Activated CD8-positive, alpha-beta memory T cell treated with anti-CD3 and anti-CD28 coated beads, Interleukin-2, amount 50 U/mL, for 48 hours (primary cell): ENCODE measurements at regions not wholly inside any gene's neighbourhood (a gene's known extent, or its start where the extent isn't known, plus 50 kb on each side); places are given as distances from the start of the nearest gene placed in this dataset.
"Not testable (repeated sequence)": the region's sequence is repeated elsewhere in the genome, so short reads cannot be mapped to it uniquely, and the experiment has no call there.

Experiments used
- DNase-seq: peaks from one replicate; pipeline ENCODE4 v3.0.0-alpha.2; 2020

- DNase-seq: no peak
Observed at GRCh38 chr11:71094296-71095077, 157.9 kb downstream of the SHANK2 start.

- DNase-seq: no peak
Observed at GRCh38 chr11:71093783-71094182, 158.6 kb downstream of the SHANK2 start.

- DNase-seq: no peak
Observed at GRCh38 chr11:71091506-71092265, 160.7 kb downstream of the SHANK2 start.

GRCh38 chr11:71089571-71089970 is 162.8 kb downstream of the SHANK2 start:
- no peak for DNase-seq

- not testable (repeated sequence) for DNase-seq
Observed at GRCh38 chr11:71088314-71089215, 163.8 kb downstream of the SHANK2 start.

GRCh38 chr11:71086687-71087258 is 165.6 kb downstream of the SHANK2 start:
- DNase-seq: no peak

GRCh38 chr11:71084306-71085012 is 167.9 kb downstream of the SHANK2 start:
- no peak for DNase-seq

- no peak for DNase-seq
Observed at GRCh38 chr11:71083105-71083504, 169.3 kb downstream of the SHANK2 start.

GRCh38 chr11:71082454-71082853 is 169.9 kb downstream of the SHANK2 start:
- no peak for DNase-seq

GRCh38 chr11:71081704-71082230 is 170.6 kb downstream of the SHANK2 start:
- DNase-seq: no peak

GRCh38 chr11:71080239-71081097 is 171.9 kb downstream of the SHANK2 start:
- peak; percentile 75 for DNase-seq

- DNase-seq: no peak
Observed at GRCh38 chr11:71079795-71080194, 172.6 kb downstream of the SHANK2 start.

GRCh38 chr11:71078482-71078881 is 173.9 kb downstream of the SHANK2 start:
- no peak for DNase-seq

- DNase-seq: no peak
Observed at GRCh38 chr11:71076525-71077304, 175.7 kb downstream of the SHANK2 start.

GRCh38 chr11:71075871-71076420 is 176.4 kb downstream of the SHANK2 start:
- DNase-seq: no peak

GRCh38 chr11:71075116-71075720 is 177.2 kb downstream of the SHANK2 start:
- no peak for DNase-seq

- no peak for DNase-seq
Observed at GRCh38 chr11:71071736-71072509, 180.5 kb downstream of the SHANK2 start.
